MG63 (cell line): ENCODE measurements at regions not wholly inside any gene's neighbourhood (a gene's known extent, or its start where the extent isn't known, plus 50 kb on each side); places are given as distances from the start of the nearest gene placed in this dataset.
"Not testable (repeated sequence)": the region's sequence is repeated elsewhere in the genome, so short reads cannot be mapped to it uniquely, and the experiment has no call there.

Experiments
- DNase-seq: peaks from one replicate; pipeline ENCODE4 v3.0.0-alpha.2; 2020
- H3K27me3 ChIP-seq: fragments of 250-450 bp; sonication (Bioruptor Pico); 2 replicates; pipeline ENCODE4 v1.5.1; 2020; ENCODE audit warnings: mild to moderate bottlenecking, moderate library complexity
- H3K36me3 ChIP-seq: fragments of 250-450 bp; sonication (Bioruptor Pico); 2 replicates; pipeline ENCODE4 v1.5.1; 2020; ENCODE audit warnings: mild to moderate bottlenecking, moderate library complexity
- H3K4me3 ChIP-seq: fragments of 250-450 bp; sonication (Bioruptor Pico); 2 replicates; pipeline ENCODE4 v1.5.1; 2020; ENCODE audit warnings: mild to moderate bottlenecking, moderate library complexity
- H3K9me3 ChIP-seq: fragments of 250-450 bp; sonication (Bioruptor Pico); 2 replicates; pipeline ENCODE4 v1.5.1; 2020; ENCODE audit warnings: mild to moderate bottlenecking, moderate library complexity

- Histone ChIP-seq H3K9me3 (no peaks in the 10 kb centered on the region), H3K4me3 (no peak overlapping the region), H3K36me3 (no peaks in the 10 kb centered on the region), H3K27me3 (no peaks in the 10 kb centered on the region)
- no peak for DNase-seq
These were observed 572.0 kb downstream of the PTPRU start for GRCh38 chr1:29808141-29808995.

GRCh38 chr1:29807689-29808088, 571.4 kb downstream of the PTPRU start:
- no peak overlapping the region for H3K4me3 ChIP-seq
- no peak for DNase-seq
- no peaks in the 10 kb centered on the region for H3K36me3 ChIP-seq
- H3K27me3 ChIP-seq, result no peaks in the 10 kb centered on the region
- H3K9me3 ChIP-seq, result no peaks in the 10 kb centered on the region

- H3K9me3 ChIP-seq, result no peaks in the 10 kb centered on the region
These were observed 570.5 kb downstream of the PTPRU start for GRCh38 chr1:29806646-29807319.

GRCh38 chr1:29805896-29806160, 569.5 kb downstream of the PTPRU start:
- Histone ChIP-seq H3K36me3 (no peaks in the 10 kb centered on the region), H3K27me3 (no peaks in the 10 kb centered on the region), H3K9me3 (no peaks in the 10 kb centered on the region), H3K4me3 (no peak overlapping the region)
- DNase-seq, result no peak

More at GRCh38 chr1:29806646-29807319, 570.5 kb downstream of the PTPRU start:
- no peak for DNase-seq
- Histone ChIP-seq H3K36me3 (no peaks in the 10 kb centered on the region), H3K4me3 (no peak overlapping the region), H3K27me3 (no peaks in the 10 kb centered on the region)

- H3K4me3 ChIP-seq, result no peak overlapping the region
- H3K9me3 ChIP-seq, result no peaks in the 10 kb centered on the region
- DNase-seq, result no peak
- no peaks in the 10 kb centered on the region for H3K36me3 ChIP-seq
- no peaks in the 10 kb centered on the region for H3K27me3 ChIP-seq
These were observed 569.0 kb downstream of the PTPRU start for GRCh38 chr1:29805122-29805895.

- no peaks in the 10 kb centered on the region for H3K27me3 ChIP-seq
- no peak for DNase-seq
- H3K9me3 ChIP-seq, result no peaks in the 10 kb centered on the region
- H3K36me3 ChIP-seq, result no peaks in the 10 kb centered on the region
- no peak overlapping the region for H3K4me3 ChIP-seq
These were observed 568.0 kb downstream of the PTPRU start for GRCh38 chr1:29804181-29804899.

- Histone ChIP-seq H3K36me3 (no peaks in the 10 kb centered on the region), H3K27me3 (no peaks in the 10 kb centered on the region), H3K9me3 (no peaks in the 10 kb centered on the region), H3K4me3 (no peak overlapping the region)
- DNase-seq, result no peak
These were observed 567.2 kb downstream of the PTPRU start for GRCh38 chr1:29803486-29803885.

- no peak overlapping the region for H3K4me3 ChIP-seq
- H3K36me3 ChIP-seq, result no peaks in the 10 kb centered on the region
- no peaks in the 10 kb centered on the region for H3K9me3 ChIP-seq
- no peaks in the 10 kb centered on the region for H3K27me3 ChIP-seq
- no peak for DNase-seq
These were observed 566.1 kb downstream of the PTPRU start for GRCh38 chr1:29802181-29803068.

GRCh38 chr1:29801561-29801973, 565.2 kb downstream of the PTPRU start:
- Histone ChIP-seq H3K9me3 (no peaks in the 10 kb centered on the region), H3K36me3 (no peaks in the 10 kb centered on the region), H3K4me3 (no peak overlapping the region), H3K27me3 (no peaks in the 10 kb centered on the region)
- DNase-seq, result no peak

- Histone ChIP-seq H3K4me3 (no peak overlapping the region), H3K9me3 (no peaks in the 10 kb centered on the region)
- DNase-seq, result no peak
These were observed 564.7 kb downstream of the PTPRU start for GRCh38 chr1:29801003-29801402.

GRCh38 chr1:29800522-29800956, 564.2 kb downstream of the PTPRU start:
- no peaks in the 10 kb centered on the region for H3K9me3 ChIP-seq
- no peaks in the 10 kb centered on the region for H3K27me3 ChIP-seq
- H3K36me3 ChIP-seq, result no peaks in the 10 kb centered on the region
- no peak for DNase-seq
- no peak overlapping the region for H3K4me3 ChIP-seq

More at GRCh38 chr1:29801003-29801402, 564.7 kb downstream of the PTPRU start:
- Histone ChIP-seq H3K27me3 (no peaks in the 10 kb centered on the region), H3K36me3 (no peaks in the 10 kb centered on the region)

- Histone ChIP-seq H3K36me3 (no peaks in the 10 kb centered on the region), H3K4me3 (no peak overlapping the region), H3K27me3 (no peaks in the 10 kb centered on the region), H3K9me3 (no peaks in the 10 kb centered on the region)
- DNase-seq, result no peak
These were observed 563.8 kb downstream of the PTPRU start for GRCh38 chr1:29800120-29800519.

GRCh38 chr1:29798699-29799566, 562.6 kb downstream of the PTPRU start:
- Histone ChIP-seq H3K4me3 (no peak overlapping the region), H3K9me3 (no peaks in the 10 kb centered on the region), H3K36me3 (no peaks in the 10 kb centered on the region), H3K27me3 (no peaks in the 10 kb centered on the region)
- DNase-seq, result no peak

GRCh38 chr1:29797125-29797524, 560.8 kb downstream of the PTPRU start:
- not testable (repeated sequence) for H3K36me3 ChIP-seq, H3K4me3 ChIP-seq, H3K9me3 ChIP-seq, H3K27me3 ChIP-seq, DNase-seq

GRCh38 chr1:29795965-29796364, 559.6 kb downstream of the PTPRU start:
- H3K27me3 ChIP-seq, H3K9me3 ChIP-seq, DNase-seq: not testable (repeated sequence)

More at GRCh38 chr1:29795965-29796364, 559.6 kb downstream of the PTPRU start:
- H3K36me3 ChIP-seq, H3K4me3 ChIP-seq: not testable (repeated sequence)
